GM12878 (cell line): ENCODE measurements at regions not wholly inside any gene's neighbourhood (a gene's known extent, or its start where the extent isn't known, plus 50 kb on each side); places are given as distances from the start of the nearest gene placed in this dataset.

Experiments
- ATAC-seq: fragments of 200-7000 bp; cut with Tn5 transposase; 3 replicates; pipeline ENCODE4 v1.9.1; 2020; ENCODE audit warnings: mild to moderate bottlenecking, moderate library complexity
- BruUV-seq: library from RNA; stranded (reverse); fragments of 400-500 nt; replicated peaks from 2 replicates; lab custom pipeline; 2021; lab: Mats Ljungman, UMichigan
- CTCF ChIA-PET: fragments of 300-600 bp; sonication (Branson Sonifier 250); formaldehyde crosslinking; extraction: SDS; loops from one replicate; lab custom pipeline; 2021; ENCODE audit warnings: inconsistent platforms; lab: Yijun Ruan, JAX
- POLR2A ChIA-PET: fragments of 350-600 bp; formaldehyde crosslinking; extraction: SDS; loops from one replicate; lab custom pipeline; 2021; ENCODE audit warnings: inconsistent platforms; lab: Charles Lee
- RAD21 ChIA-PET: fragments of 300-600 bp; sonication (Branson Sonifier 250); formaldehyde crosslinking; loops from one replicate; lab custom pipeline; 2023; ENCODE audit warnings: antibody characterized with exemption; ENCODE audit not compliant: unreplicated experiment; lab: Charles Lee
- SMC1A ChIA-PET: fragments of 300-600 bp; sonication (Branson Sonifier 250); formaldehyde crosslinking; loops from one replicate; lab custom pipeline; 2023; ENCODE audit not compliant: unreplicated experiment, uncharacterized antibody; lab: Charles Lee
- DNase-seq: peaks from one replicate; pipeline ENCODE4 v3.0.0-alpha.2; 2011; ENCODE audit warnings: low read depth, low spot score
- FAIRE-seq: peaks from 3 replicates; lab custom pipeline; 2011; peaks lifted over from hg19 to GRCh38; lab: Jason Lieb, UNC
- H2AFZ ChIP-seq: 2 replicates; pipeline ENCODE4 v1.6.0; 2011; ENCODE audit warnings: low read depth, low read length, control low read depth; ENCODE audit not compliant: control insufficient read depth
- H3K27ac ChIP-seq: 2 replicates; pipeline ENCODE4 v1.5.1; 2011; ENCODE audit warnings: control low read depth; ENCODE audit not compliant: control insufficient read depth, insufficient read depth
- H3K27me3 ChIP-seq, 2 experiments: replicated peaks in 1 of 2; 2 replicates each; pipeline versions ENCODE4 v1.6.0 to v1.6.1; 2011; ENCODE audit warnings: low read length in 1 of 2; ENCODE audit not compliant: control insufficient read depth in 2 of 2, insufficient read depth in 2 of 2
- H3K36me3 ChIP-seq, 2 experiments: 2 replicates each; pipeline ENCODE4 v1.5.1; 2011; ENCODE audit warnings: low read length in 1 of 2; ENCODE audit not compliant: control insufficient read depth in 2 of 2, insufficient read depth in 2 of 2
- H3K4me1 ChIP-seq: 2 replicates; pipeline ENCODE4 v1.6.1; 2011; ENCODE audit warnings: mild to moderate bottlenecking, low read length, moderate library complexity, mixed read lengths; ENCODE audit not compliant: control insufficient read depth, insufficient read depth
- H3K4me2 ChIP-seq: 2 replicates; pipeline ENCODE4 v1.6.0; 2011; ENCODE audit warnings: control low read depth; ENCODE audit not compliant: control insufficient read depth, insufficient read depth
- H3K4me3 ChIP-seq: fragments of 200-600 bp; sonication (generic); 2 replicates; pipeline ENCODE4 v1.5.1; 2016
- H3K79me2 ChIP-seq: 2 replicates; pipeline ENCODE4 v1.6.0; 2011; ENCODE audit warnings: low read length; ENCODE audit not compliant: control insufficient read depth, insufficient read depth
- H3K9ac ChIP-seq: 2 replicates; pipeline ENCODE4 v1.8.0; 2011; ENCODE audit warnings: low read length, control low read depth, mixed read lengths; ENCODE audit not compliant: control insufficient read depth, insufficient read depth
- H3K9me3 ChIP-seq: replicated peaks from 3 replicates; pipeline ENCODE4 v1.5.1; 2011; ENCODE audit warnings: mild to moderate bottlenecking, low read length; ENCODE audit not compliant: control insufficient read depth, insufficient read depth
- H4K20me1 ChIP-seq: 2 replicates; pipeline ENCODE4 v1.6.0; 2011; ENCODE audit not compliant: control insufficient read depth, insufficient read depth
- BACH1 ChIP-seq: fragments of 450-650 bp; IDR thresholded peaks from 2 replicates; pipeline ENCODE4 v1.6.1; 2017; ENCODE audit warnings: mild to moderate bottlenecking, borderline replicate concordance
- IRF4 ChIP-seq: IDR thresholded peaks from 2 replicates; pipeline ENCODE4 v1.6.1; 2011; ENCODE audit warnings: low read depth, low read length
- NR2C2 ChIP-seq: IDR thresholded peaks from 2 replicates; pipeline ENCODE4 v1.6.1; 2011; ENCODE audit warnings: borderline replicate concordance, low read depth; ENCODE audit not compliant: control insufficient read depth, insufficient read length
- RBBP5 ChIP-seq: fragments of 200-600 bp; sonication (generic); conservative IDR thresholded peaks from 2 replicates; pipeline ENCODE4 v1.6.1; 2016
- SMARCA5 ChIP-seq: fragments of 450-650 bp; IDR thresholded peaks from 2 replicates; pipeline ENCODE4 v1.6.1; 2017; ENCODE audit warnings: mild to moderate bottlenecking
- TAF1 ChIP-seq: IDR thresholded peaks from 2 replicates; pipeline ENCODE4 v1.6.1; 2011; ENCODE audit warnings: mild to moderate bottlenecking, low read depth, low read length, borderline replicate concordance
- TCF12 ChIP-seq: IDR thresholded peaks from 2 replicates; pipeline ENCODE4 v1.6.1; 2011; ENCODE audit warnings: low read depth, mild to moderate bottlenecking, low read length
- YY1 ChIP-seq: IDR thresholded peaks from 2 replicates; pipeline ENCODE4 v1.6.1; 2011; ENCODE audit warnings: low read depth, mild to moderate bottlenecking, low read length
- ZBTB40 ChIP-seq: fragments of 450-650 bp; IDR thresholded peaks from 2 replicates; pipeline ENCODE4 v1.6.1; 2016; ENCODE audit warnings: mild to moderate bottlenecking, moderate library complexity, borderline replicate concordance
- in situ Hi-C: fragments of 300-500 bp; cut with MboI; formaldehyde crosslinking; loops from 9 replicates; pipeline ENCODE4 v1.14.3; 2018; ENCODE audit warnings: mixed read lengths
- intact Hi-C: fragments of 100-400 bp; cut with micrococcal nuclease; formaldehyde crosslinking; loops from one replicate; pipeline ENCODE4 v1.14.2; 2022; ENCODE audit not compliant: unreplicated experiment

GRCh38 chr2:144088863-144089262 lies 431.1 kb downstream of the ZEB2 start (continued):
- TF ChIP-seq ZBTB40 = no peak

GRCh38 chr2:144086965-144087364 lies 433.0 kb downstream of the ZEB2 start:
- no peak for FAIRE-seq
- Histone ChIP-seq H3K9me3 (no peaks in the 10 kb centered on the region), H3K9ac (no peak overlapping the region), H3K79me2 (no peaks in the 10 kb centered on the region), H3K36me3 (no peaks in the 10 kb centered on the region), H3K27me3 (no peaks in the 10 kb centered on the region), H3K4me1 (no peaks in the 10 kb centered on the region), H3K27ac (no peak overlapping the region), H2AFZ (no peak overlapping the region), H4K20me1 (no peaks in the 10 kb centered on the region), H3K4me2 (no peak overlapping the region), H3K4me3 (no peak overlapping the region)
- no peak for TF ChIP-seq SMARCA5
- no peak for TF ChIP-seq RBBP5
- no peak for TF ChIP-seq TAF1
- no peak for TF ChIP-seq BACH1
- TF ChIP-seq YY1 = no peak
- TF ChIP-seq NR2C2 = no peak
- no peak for TF ChIP-seq IRF4
- TF ChIP-seq TCF12 = no peak
- ChIA-PET SMC1A (no interaction called here), RAD21 (no interaction called here), CTCF (interaction anchor here (0.7 kb wide), 1 partner anchor 13 kb away, joined by 3 read pairs; no protein-coding TSS in a partner anchor), POLR2A (no interaction called here)
- DNase-seq = no peak
- in situ Hi-C loops (no loop called here), intact Hi-C loops (no loop called here)
- no TSS peak for BruUV-seq
- ATAC-seq = no peak
